Endothelial cell of umbilical vein (primary cell): ENCODE measurements at regions not wholly inside any gene's neighbourhood (a gene's known extent, or its start where the extent isn't known, plus 50 kb on each side); places are given as distances from the start of the nearest gene placed in this dataset.
"Not testable (repeated sequence)": the region's sequence is repeated elsewhere in the genome, so short reads cannot be mapped to it uniquely, and the experiment has no call there.

Experiments
- BruUV-seq: library from RNA; stranded (reverse); fragments of 400-500 nt; replicated peaks from 2 replicates; lab custom pipeline; 2021; lab: Mats Ljungman, UMichigan
- CTCF ChIA-PET: fragments of 300-600, 350-600 bp; sonication (Branson Sonifier 250); formaldehyde crosslinking; loops from one replicate; lab custom pipeline; 2021; ENCODE audit warnings: antibody characterized with exemption, inconsistent platforms; lab: Charles Lee
- POLR2A ChIA-PET: fragments of 300-600, 350-600 bp; sonication (Branson Sonifier 250); formaldehyde crosslinking; loops from one replicate; lab custom pipeline; 2021; ENCODE audit warnings: antibody characterized with exemption, inconsistent platforms; lab: Charles Lee
- DNase-seq: peaks from one replicate; pipeline ENCODE4 v3.0.0-alpha.2; 2011; ENCODE audit warnings: low read depth, low spot score
- FAIRE-seq: peaks from 2 replicates; lab custom pipeline; 2011; peaks lifted over from hg19 to GRCh38; lab: Jason Lieb, UNC
- H2AFZ ChIP-seq: 2 replicates; pipeline ENCODE4 v1.6.0; 2012; ENCODE audit warnings: low read depth, low read length, control low read depth, inconsistent platforms
- H3K27ac ChIP-seq: 2 replicates; pipeline ENCODE4 v1.5.1; 2011; ENCODE audit warnings: low read depth, mild to moderate bottlenecking, control low read depth, low read length, moderate library complexity; ENCODE audit not compliant: insufficient read depth
- H3K27me3 ChIP-seq, 2 experiments: 2 replicates each; pipeline versions ENCODE4 v1.6.0 to v1.6.1; 2011; ENCODE audit warnings: low read length in 2 of 2, mixed read lengths in 1 of 2; ENCODE audit not compliant: control insufficient read depth in 2 of 2, insufficient read depth in 2 of 2
- H3K36me3 ChIP-seq, 2 experiments: 2 replicates in 1 of 2; 3 replicates in 1 of 2; pipeline ENCODE4 v1.5.1; 2011; ENCODE audit warnings: low read length in 2 of 2, mild to moderate bottlenecking in 1 of 2, moderate library complexity in 1 of 2; ENCODE audit not compliant: control insufficient read depth in 2 of 2, insufficient read depth in 2 of 2; ENCODE audit errors: extremely low read depth in 1 of 2
- H3K4me1 ChIP-seq: 3 replicates; pipeline ENCODE4 v1.5.1; 2011; ENCODE audit warnings: mild to moderate bottlenecking, low read length; ENCODE audit not compliant: control insufficient read depth, insufficient read depth; ENCODE audit errors: extremely low read depth
- H3K4me2 ChIP-seq: 2 replicates; pipeline ENCODE4 v1.6.1; 2011; ENCODE audit warnings: low read length, control low read depth, mixed read lengths; ENCODE audit not compliant: insufficient read depth
- H3K4me3 ChIP-seq, 3 experiments: fragments of 200-600 bp in 1 of 3; sonication (generic), shearing (Covaris generic) in 1 of 3; replicated peaks in 1 of 3; 2 replicates each; pipeline ENCODE4 v1.5.1; 2011 to 2016; ENCODE audit warnings: control low read depth in 3 of 3, low read length in 3 of 3, mild to moderate bottlenecking in 2 of 3, inconsistent platforms in 1 of 3, low read depth in 1 of 3, moderate library complexity in 1 of 3; ENCODE audit not compliant: insufficient read depth in 1 of 3
- H3K79me2 ChIP-seq: 2 replicates; pipeline ENCODE4 v1.6.0; 2012; ENCODE audit warnings: low read length, inconsistent platforms; ENCODE audit not compliant: control insufficient read depth, insufficient read depth
- H3K9ac ChIP-seq: replicated peaks from 2 replicates; pipeline ENCODE3; 2011; ENCODE audit warnings: low read length, control low read depth; ENCODE audit not compliant: insufficient read depth; ENCODE audit errors: extremely low read depth
- H3K9me1 ChIP-seq: replicated peaks from 3 replicates; pipeline ENCODE4 v1.6.0; 2011; ENCODE audit warnings: mild to moderate bottlenecking, low read length; ENCODE audit not compliant: control insufficient read depth, insufficient read depth; ENCODE audit errors: extremely low read depth
- H3K9me3 ChIP-seq: replicated peaks from 2 replicates; pipeline ENCODE4 v1.5.1; 2012; ENCODE audit warnings: low read length, inconsistent platforms; ENCODE audit not compliant: control insufficient read depth, insufficient read depth
- H4K20me1 ChIP-seq: replicated peaks from 2 replicates; pipeline ENCODE3; 2011; ENCODE audit warnings: mild to moderate bottlenecking, low read length; ENCODE audit not compliant: control insufficient read depth, insufficient read depth; ENCODE audit errors: extremely low read depth
- CTCF ChIP-seq, 2 donors: IDR thresholded peaks; 1 replicate in 1 of 2; 2 replicates in 1 of 2; pipeline ENCODE4 v1.5.1; 2011; ENCODE audit warnings: low read length in 2 of 2, mild to moderate bottlenecking in 2 of 2, moderate library complexity in 2 of 2, control low read depth in 1 of 2, inconsistent platforms in 1 of 2, low read depth in 1 of 2; ENCODE audit not compliant: insufficient read depth in 1 of 2; ENCODE audit errors: extremely low read depth in 1 of 2
- EZH2 ChIP-seq: IDR thresholded peaks from 2 replicates; pipeline ENCODE4 v1.6.1; 2012; ENCODE audit warnings: borderline replicate concordance, low read depth, mild to moderate bottlenecking, moderate library complexity, low read length, inconsistent platforms; ENCODE audit not compliant: severe bottlenecking
- FOS ChIP-seq: IDR thresholded peaks from 2 replicates; pipeline ENCODE4 v1.6.1; 2011; ENCODE audit warnings: mild to moderate bottlenecking, low read length, moderate library complexity, borderline replicate concordance; ENCODE audit not compliant: insufficient read depth
- GATA2 ChIP-seq: IDR thresholded peaks from 2 replicates; pipeline ENCODE4 v1.7.0; 2011; ENCODE audit warnings: low read depth, mild to moderate bottlenecking, moderate library complexity, mixed read lengths, low read length; ENCODE audit not compliant: insufficient read length, insufficient read depth
- JUN ChIP-seq: IDR thresholded peaks from 2 replicates; pipeline ENCODE4 v1.6.1; 2011; ENCODE audit warnings: borderline replicate concordance, low read depth; ENCODE audit not compliant: insufficient read length, insufficient read depth
- MAX ChIP-seq: IDR thresholded peaks from 2 replicates; pipeline ENCODE4 v1.6.1; 2011; ENCODE audit not compliant: insufficient read depth, insufficient read length
- MYC ChIP-seq: IDR thresholded peaks from one replicate; pipeline ENCODE4 v1.6.1; 2011; ENCODE audit warnings: mild to moderate bottlenecking, low read depth, low read length
- POLR2A ChIP-seq: IDR thresholded peaks from 2 replicates; pipeline ENCODE4 v1.6.1; 2012; ENCODE audit warnings: low read depth, mild to moderate bottlenecking, control low read depth, low read length
- POLR2AphosphoS5 ChIP-seq: IDR thresholded peaks from 2 replicates; pipeline ENCODE4 v1.6.1; 2012; ENCODE audit warnings: low read depth, mild to moderate bottlenecking, control low read depth, low read length, moderate library complexity; ENCODE audit not compliant: insufficient read depth
- dilution Hi-C: fragments of 300-500 bp; cut with MboI; formaldehyde crosslinking; loops from one replicate; pipeline ENCODE4 v1.15.0; 2019; ENCODE audit warnings: low sequenced_read_pairs; ENCODE audit not compliant: extremely low pct_ligation_motif_present
- intact Hi-C: fragments of 100-400 bp; cut with micrococcal nuclease; formaldehyde crosslinking; loops from one replicate; pipeline ENCODE4 v1.10.0; 2022

- no peaks in the 10 kb centered on the region for H4K20me1 ChIP-seq
- H3K4me1 ChIP-seq, result no peaks in the 10 kb centered on the region
- no peak overlapping the region for H3K4me3 ChIP-seq
- no peak overlapping the region for H3K27ac ChIP-seq
- no peaks in the 10 kb centered on the region for H3K9me1 ChIP-seq
- no peak for TF ChIP-seq FOS
- TF ChIP-seq EZH2, result no peak
- TF ChIP-seq MAX, result no peak
- TF ChIP-seq GATA2, result no peak
- TF ChIP-seq POLR2AphosphoS5, result no peak
- TF ChIP-seq CTCF (IDR thresholded peaks at IDR 0.05; ENCODE audit: extremely low read depth in 1 of 2, insufficient read depth in 1 of 2, low read depth in 1 of 2, low read length in 2 of 2), result no peak
- TF ChIP-seq MYC, result no peak
- no peak for TF ChIP-seq JUN
- TF ChIP-seq POLR2A, result no peak
- no peak for DNase-seq
- no peaks in the 10 kb centered on the region for H3K9me3 ChIP-seq
- FAIRE-seq, result no peak
- CTCF ChIA-PET, result no interaction called here
- H3K4me2 ChIP-seq, result no peak overlapping the region
- BruUV-seq, result no TSS peak
- dilution Hi-C loops (no loop called here), intact Hi-C loops (no loop called here)
- H3K79me2 ChIP-seq, result no peaks in the 10 kb centered on the region
- no peak overlapping the region for H3K9ac ChIP-seq
- no peaks in the 10 kb centered on the region for H3K27me3 ChIP-seq
- no peak overlapping the region for H2AFZ ChIP-seq
- POLR2A ChIA-PET, result no interaction called here
- H3K36me3 ChIP-seq, result no peaks in the 10 kb centered on the region
These were observed 509.4 kb downstream of the MATN1 start for GRCh38 chr1:30213936-30214335.

- H3K4me2 ChIP-seq, POLR2A ChIA-PET, H3K36me3 ChIP-seq, intact Hi-C loops, H3K9me1 ChIP-seq, H3K9me3 ChIP-seq, H3K79me2 ChIP-seq, BruUV-seq, H2AFZ ChIP-seq, H3K4me3 ChIP-seq, dilution Hi-C loops, FAIRE-seq, H3K9ac ChIP-seq, DNase-seq, H4K20me1 ChIP-seq, H3K27ac ChIP-seq, CTCF ChIA-PET, H3K4me1 ChIP-seq, H3K27me3 ChIP-seq: not testable (repeated sequence)
These were observed 515.4 kb downstream of the MATN1 start for GRCh38 chr1:30207962-30208361.

DNA sequence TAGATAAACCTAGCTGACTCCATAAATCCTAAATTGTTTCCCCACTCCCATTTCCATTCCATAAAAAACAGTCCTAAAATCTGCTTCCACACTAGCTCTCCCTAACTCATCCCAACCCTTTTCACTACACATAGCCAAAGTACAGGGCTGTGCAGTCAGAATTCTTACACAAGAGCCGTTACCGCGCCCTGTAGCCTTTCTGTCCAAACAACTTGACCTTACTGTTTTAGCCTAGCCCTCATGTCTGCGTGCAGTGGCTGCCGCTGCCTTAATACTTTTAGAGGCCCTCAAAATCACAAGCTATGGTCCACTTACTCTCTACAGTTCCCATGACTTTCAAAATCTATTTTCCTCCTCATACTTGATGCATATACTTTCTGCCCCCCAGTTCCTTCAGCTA is 516.8 kb downstream of the MATN1 start:
- H3K79me2 ChIP-seq, H3K4me3 ChIP-seq, FAIRE-seq, H2AFZ ChIP-seq, BruUV-seq, H3K27ac ChIP-seq, DNase-seq, H3K36me3 ChIP-seq, intact Hi-C loops, POLR2A ChIA-PET, H3K9me1 ChIP-seq, H3K4me1 ChIP-seq, H3K9me3 ChIP-seq, dilution Hi-C loops, H3K4me2 ChIP-seq, H4K20me1 ChIP-seq, H3K9ac ChIP-seq, CTCF ChIA-PET, H3K27me3 ChIP-seq: not testable (repeated sequence)
